ELF-1 (cell line): ENCODE measurements at regions not wholly inside any gene's neighbourhood (a gene's known extent, or its start where the extent isn't known, plus 50 kb on each side); places are given as distances from the start of the nearest gene placed in this dataset.

Source experiments
- DNase-seq: peaks from one replicate; pipeline ENCODE4 v3.0.0-alpha.2; 2016; ENCODE audit warnings: low read depth, low spot score

GRCh38 chr4:173855015-173855414 is 325.0 kb upstream of the HAND2 start:
- no peak for DNase-seq

- no peak for DNase-seq
These were observed 322.7 kb upstream of the HAND2 start for GRCh38 chr4:173852775-173853174.

- DNase-seq, result no peak
These were observed 315.6 kb upstream of the HAND2 start for GRCh38 chr4:173845580-173845979.

- no peak for DNase-seq
These were observed 309.8 kb upstream of the HAND2 start for GRCh38 chr4:173839865-173840264.

GRCh38 chr4:173837517-173837916 is 307.5 kb upstream of the HAND2 start:
- DNase-seq, result no peak

- peak; percentile 39 for DNase-seq
These were observed 305.9 kb upstream of the HAND2 start for GRCh38 chr4:173835903-173836302.

- DNase-seq, result no peak
These were observed 304.1 kb upstream of the HAND2 start for GRCh38 chr4:173834151-173834550.

GRCh38 chr4:173829565-173829964 is 299.5 kb upstream of the HAND2 start:
- no peak for DNase-seq

- DNase-seq, result no peak
These were observed 297.7 kb upstream of the HAND2 start for GRCh38 chr4:173827707-173828106.

GRCh38 chr4:173821876-173822275 is 291.8 kb upstream of the HAND2 start:
- DNase-seq, result no peak

- DNase-seq, result no peak
These were observed 291.0 kb upstream of the HAND2 start for GRCh38 chr4:173821036-173821435.

- DNase-seq, result no peak
These were observed 277.3 kb upstream of the HAND2 start for GRCh38 chr4:173807347-173807746.

- no peak for DNase-seq
These were observed 275.9 kb upstream of the HAND2 start for GRCh38 chr4:173805884-173806283.

- no peak for DNase-seq
These were observed 272.6 kb upstream of the HAND2 start for GRCh38 chr4:173802662-173803022.

GRCh38 chr4:173801876-173802661 is 272.0 kb upstream of the HAND2 start:
- no peak for DNase-seq

- DNase-seq, result no peak
These were observed 271.3 kb upstream of the HAND2 start for GRCh38 chr4:173801361-173801760.

GRCh38 chr4:173797296-173797695 is 267.3 kb upstream of the HAND2 start:
- no peak for DNase-seq

- DNase-seq, result no peak
These were observed 264.6 kb upstream of the HAND2 start for GRCh38 chr4:173794662-173795061.

GRCh38 chr4:173793937-173794510 is 264.0 kb upstream of the HAND2 start:
- DNase-seq, result no peak

GRCh38 chr4:173782660-173783059 is 252.6 kb upstream of the HAND2 start:
- DNase-seq, result peak; percentile 11

- peak; percentile 13 for DNase-seq
These were observed 247.9 kb upstream of the HAND2 start for GRCh38 chr4:173777921-173778320.

- no peak for DNase-seq
These were observed 247.4 kb upstream of the HAND2 start for GRCh38 chr4:173777421-173777820.

- no peak for DNase-seq
These were observed 239.5 kb upstream of the HAND2 start for GRCh38 chr4:173769568-173769967.

- no peak for DNase-seq
These were observed 237.6 kb upstream of the HAND2 start for GRCh38 chr4:173767650-173768049.
